Endothelial cell of umbilical vein (primary cell): ENCODE measurements at regions not wholly inside any gene's neighbourhood (a gene's known extent, or its start where the extent isn't known, plus 50 kb on each side); places are given as distances from the start of the nearest gene placed in this dataset.

Experiments used
- CTCF ChIP-seq, 2 donors: IDR thresholded peaks; 1 replicate in 1 of 2; 2 replicates in 1 of 2; pipeline ENCODE4 v1.5.1; 2011; ENCODE audit warnings: low read length in 2 of 2, mild to moderate bottlenecking in 2 of 2, moderate library complexity in 2 of 2, control low read depth in 1 of 2, inconsistent platforms in 1 of 2, low read depth in 1 of 2; ENCODE audit not compliant: insufficient read depth in 1 of 2; ENCODE audit errors: extremely low read depth in 1 of 2
- EZH2 ChIP-seq: IDR thresholded peaks from 2 replicates; pipeline ENCODE4 v1.6.1; 2012; ENCODE audit warnings: borderline replicate concordance, low read depth, mild to moderate bottlenecking, moderate library complexity, low read length, inconsistent platforms; ENCODE audit not compliant: severe bottlenecking
- FOS ChIP-seq: IDR thresholded peaks from 2 replicates; pipeline ENCODE4 v1.6.1; 2011; ENCODE audit warnings: mild to moderate bottlenecking, low read length, moderate library complexity, borderline replicate concordance; ENCODE audit not compliant: insufficient read depth
- GATA2 ChIP-seq: IDR thresholded peaks from 2 replicates; pipeline ENCODE4 v1.7.0; 2011; ENCODE audit warnings: low read depth, mild to moderate bottlenecking, moderate library complexity, mixed read lengths, low read length; ENCODE audit not compliant: insufficient read length, insufficient read depth
- JUN ChIP-seq: IDR thresholded peaks from 2 replicates; pipeline ENCODE4 v1.6.1; 2011; ENCODE audit warnings: borderline replicate concordance, low read depth; ENCODE audit not compliant: insufficient read length, insufficient read depth
- MAX ChIP-seq: IDR thresholded peaks from 2 replicates; pipeline ENCODE4 v1.6.1; 2011; ENCODE audit not compliant: insufficient read depth, insufficient read length
- MYC ChIP-seq: IDR thresholded peaks from one replicate; pipeline ENCODE4 v1.6.1; 2011; ENCODE audit warnings: mild to moderate bottlenecking, low read depth, low read length
- POLR2A ChIP-seq: IDR thresholded peaks from 2 replicates; pipeline ENCODE4 v1.6.1; 2012; ENCODE audit warnings: low read depth, mild to moderate bottlenecking, control low read depth, low read length
- POLR2AphosphoS5 ChIP-seq: IDR thresholded peaks from 2 replicates; pipeline ENCODE4 v1.6.1; 2012; ENCODE audit warnings: low read depth, mild to moderate bottlenecking, control low read depth, low read length, moderate library complexity; ENCODE audit not compliant: insufficient read depth

- TF ChIP-seq CTCF (IDR thresholded peaks at IDR 0.05; ENCODE audit: extremely low read depth in 1 of 2, insufficient read depth in 1 of 2, low read depth in 1 of 2, low read length in 2 of 2) (no peak), FOS (no peak), GATA2 (no peak), POLR2A (no peak), POLR2AphosphoS5 (no peak), JUN (no peak), MAX (no peak), EZH2 (no peak), MYC (no peak)
These were observed 225.2 kb downstream of the BRD1 start for GRCh38 chr22:49602481-49602880.
